DMS114 treated with DMSO at 0.1 percent for 48 hours (cell line): ENCODE measurements at regions not wholly inside any gene's neighbourhood (a gene's known extent, or its start where the extent isn't known, plus 50 kb on each side); places are given as distances from the start of the nearest gene placed in this dataset.
"Not testable (repeated sequence)": the region's sequence is repeated elsewhere in the genome, so short reads cannot be mapped to it uniquely, and the experiment has no call there.

Experiments
- DNase-seq: peaks from one replicate; lab custom pipeline; 2025; ENCODE audit not compliant: unreplicated experiment; lab: John Stamatoyannopoulos, UW

- not testable (repeated sequence) for DNase-seq
Measured at GRCh38 chr2:87311896-87312441, 290.3 kb upstream of the PLGLB1 start.

GRCh38 chr2:87314622-87315021, 293.0 kb upstream of the PLGLB1 start:
- not testable (repeated sequence) for DNase-seq

- not testable (repeated sequence) for DNase-seq
Measured at GRCh38 chr2:87315183-87315902, 293.7 kb upstream of the PLGLB1 start.

- not testable (repeated sequence) for DNase-seq
Measured at GRCh38 chr2:87317193-87317592, 295.5 kb upstream of the PLGLB1 start.

- not testable (repeated sequence) for DNase-seq
Measured at GRCh38 chr2:87318814-87319491, 297.3 kb upstream of the PLGLB1 start.

GRCh38 chr2:87319705-87320104, 298.1 kb upstream of the PLGLB1 start:
- DNase-seq = not testable (repeated sequence)

GRCh38 chr2:87321201-87321600, 299.6 kb upstream of the PLGLB1 start:
- DNase-seq = not testable (repeated sequence)

GRCh38 chr2:87324335-87325041, 302.8 kb upstream of the PLGLB1 start:
- not testable (repeated sequence) for DNase-seq

- DNase-seq = not testable (repeated sequence)
Measured at GRCh38 chr2:87325042-87325910, 303.6 kb upstream of the PLGLB1 start.

- DNase-seq = not testable (repeated sequence)
Measured at GRCh38 chr2:87325911-87326294, 304.3 kb upstream of the PLGLB1 start.

- not testable (repeated sequence) for DNase-seq
Measured at GRCh38 chr2:87326754-87327153, 305.1 kb upstream of the PLGLB1 start.

- not testable (repeated sequence) for DNase-seq
Measured at GRCh38 chr2:87327648-87328371, 306.2 kb upstream of the PLGLB1 start.

- DNase-seq = not testable (repeated sequence)
Measured at GRCh38 chr2:87329529-87329928, 307.9 kb upstream of the PLGLB1 start.

GRCh38 chr2:87330486-87330885, 308.8 kb upstream of the PLGLB1 start:
- DNase-seq = not testable (repeated sequence)

- DNase-seq = not testable (repeated sequence)
Measured at GRCh38 chr2:87331940-87332583, 310.4 kb upstream of the PLGLB1 start.

- not testable (repeated sequence) for DNase-seq
Measured at GRCh38 chr2:87334888-87335287, 313.2 kb upstream of the PLGLB1 start.

GRCh38 chr2:87338998-87339397, 317.4 kb upstream of the PLGLB1 start:
- not testable (repeated sequence) for DNase-seq

- not testable (repeated sequence) for DNase-seq
Measured at GRCh38 chr2:87341601-87342014, 320.0 kb upstream of the PLGLB1 start.

- DNase-seq = not testable (repeated sequence)
Measured at GRCh38 chr2:87342175-87342574, 320.5 kb upstream of the PLGLB1 start.
